ENCODE measurements at regions not wholly inside any gene's neighbourhood (a gene's known extent, or its start where the extent isn't known, plus 50 kb on each side); places are given as distances from the start of the nearest gene placed in this dataset.

GRCh38 chr1:55329808-55330432 lies 114.8 kb upstream of the USP24 start:
- TF ChIP-seq POLR2A (IDR thresholded peaks at IDR 0.05) = no peak
- TF ChIP-seq POLR2AphosphoS5 (IDR thresholded peaks at IDR 0.05) = no peak
